ENCODE measurements at regions not wholly inside any gene's neighbourhood (a gene's known extent, or its start where the extent isn't known, plus 50 kb on each side); places are given as distances from the start of the nearest gene placed in this dataset.

DNA sequence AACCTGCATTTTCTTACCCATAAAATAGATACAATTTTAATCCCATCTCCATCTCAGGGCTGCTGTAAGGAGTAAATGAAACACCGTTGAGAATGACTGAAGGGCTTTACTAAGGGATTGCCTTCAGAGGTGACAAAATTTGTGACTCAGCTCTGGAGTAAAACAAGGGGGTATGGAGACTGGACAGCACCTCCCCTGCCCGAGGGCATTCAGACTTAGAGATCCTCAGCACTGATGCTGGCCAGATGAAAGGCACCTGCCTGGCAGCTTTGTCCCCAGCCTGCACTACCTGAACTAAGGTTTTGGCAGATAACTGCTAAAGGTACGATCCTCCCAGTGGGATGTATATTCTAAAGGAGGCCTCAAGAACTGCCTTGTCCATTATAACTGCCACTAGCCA is 84.7 kb upstream of the CALM2 start:
- TF ChIP-seq, protein P1, sequence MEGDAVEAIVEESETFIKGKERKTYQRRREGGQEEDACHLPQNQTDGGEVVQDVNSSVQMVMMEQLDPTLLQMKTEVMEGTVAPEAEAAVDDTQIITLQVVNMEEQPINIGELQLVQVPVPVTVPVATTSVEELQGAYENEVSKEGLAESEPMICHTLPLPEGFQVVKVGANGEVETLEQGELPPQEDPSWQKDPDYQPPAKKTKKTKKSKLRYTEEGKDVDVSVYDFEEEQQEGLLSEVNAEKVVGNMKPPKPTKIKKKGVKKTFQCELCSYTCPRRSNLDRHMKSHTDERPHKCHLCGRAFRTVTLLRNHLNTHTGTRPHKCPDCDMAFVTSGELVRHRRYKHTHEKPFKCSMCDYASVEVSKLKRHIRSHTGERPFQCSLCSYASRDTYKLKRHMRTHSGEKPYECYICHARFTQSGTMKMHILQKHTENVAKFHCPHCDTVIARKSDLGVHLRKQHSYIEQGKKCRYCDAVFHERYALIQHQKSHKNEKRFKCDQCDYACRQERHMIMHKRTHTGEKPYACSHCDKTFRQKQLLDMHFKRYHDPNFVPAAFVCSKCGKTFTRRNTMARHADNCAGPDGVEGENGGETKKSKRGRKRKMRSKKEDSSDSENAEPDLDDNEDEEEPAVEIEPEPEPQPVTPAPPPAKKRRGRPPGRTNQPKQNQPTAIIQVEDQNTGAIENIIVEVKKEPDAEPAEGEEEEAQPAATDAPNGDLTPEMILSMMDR (conservative IDR thresholded peaks at IDR 0.05), result no peak
- Mint-ChIP-seq H3K4me1 (peaks cover 31% of the 10 kb centered on the region), H3K36me3 (ENCODE audit: low read depth) (no peaks in the 10 kb centered on the region), H3K27me3 (ENCODE audit: insufficient read depth) (no peaks in the 10 kb centered on the region), H3K27ac (no peak overlapping the region), H3K9me3 (no peaks in the 10 kb centered on the region), H3K4me3 (no peak overlapping the region)
- DNase-seq, result no peak
- H3K9ac ChIP-seq (ENCODE audit: extremely low read depth, low read length, poor library complexity, severe bottlenecking), result no peak overlapping the region
- H3K36me3 ChIP-seq (ENCODE audit: control insufficient read depth, insufficient read depth, low read length), result no peaks in the 10 kb centered on the region
- WGBS, 2 experiments (ENCODE audit: insufficient coverage in 1 of 2, insufficient read length in 1 of 2), result 86 to 100% methylated on average over 1 to 3 of the region's 3 CpGs
- no peaks in the 10 kb centered on the region for H3K9me3 ChIP-seq (ENCODE audit: control insufficient read depth, low read length)
- peaks cover 14% of the 10 kb centered on the region for H3K4me1 ChIP-seq (ENCODE audit: control insufficient read depth, insufficient read depth, low read length)
- H3K27ac ChIP-seq (ENCODE audit: low read depth, low read length), result no peak overlapping the region
- no peaks in the 10 kb centered on the region for H3K27me3 ChIP-seq (ENCODE audit: control insufficient read depth, insufficient read depth, low read length, poor library complexity, severe bottlenecking)
- no peak overlapping the region for H3K4me3 ChIP-seq (ENCODE audit: low read length)

DNA sequence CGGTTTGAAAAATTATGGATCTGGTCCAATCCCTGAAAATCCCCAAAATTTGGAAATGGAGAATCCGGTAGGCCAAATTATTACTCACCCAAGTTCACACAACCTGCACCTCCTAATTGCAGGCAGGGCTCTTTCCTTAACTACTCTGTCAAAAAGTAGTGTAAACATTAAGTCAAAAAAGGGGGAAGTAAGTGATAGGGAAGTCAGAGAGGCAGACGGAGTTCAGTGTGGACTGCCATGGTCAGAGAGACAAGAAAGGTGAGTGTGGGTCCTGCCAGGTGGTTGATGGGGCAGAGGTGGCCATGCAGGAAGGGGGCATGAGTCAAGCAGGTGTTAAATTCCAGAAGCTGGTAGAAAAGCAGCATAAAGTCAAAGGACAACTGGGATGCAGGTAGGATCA is 83.5 kb upstream of the CALM2 start:
- H3K27ac Mint-ChIP-seq, result no peak overlapping the region
- no peaks in the 10 kb centered on the region for H3K9me3 Mint-ChIP-seq
- Histone ChIP-seq H3K36me3 (ENCODE audit: control insufficient read depth, insufficient read depth, low read length) (no peaks in the 10 kb centered on the region), H3K4me1 (ENCODE audit: control insufficient read depth, insufficient read depth, low read length) (peaks cover 10% of the 10 kb centered on the region), H3K27me3 (ENCODE audit: control insufficient read depth, insufficient read depth, low read length, poor library complexity, severe bottlenecking) (no peaks in the 10 kb centered on the region), H3K9me3 (ENCODE audit: control insufficient read depth, low read length) (no peaks in the 10 kb centered on the region), H3K27ac (ENCODE audit: low read depth, low read length) (no peak overlapping the region), H3K9ac (ENCODE audit: extremely low read depth, low read length, poor library complexity, severe bottlenecking) (no peak overlapping the region), H3K4me3 (ENCODE audit: low read length) (no peak overlapping the region)
- peaks cover 20% of the 10 kb centered on the region for H3K4me1 Mint-ChIP-seq
- WGBS, 2 experiments (ENCODE audit: insufficient coverage in 1 of 2, insufficient read length in 1 of 2), result 94 to 100% methylated on average over 1 to 3 of the region's 3 CpGs
- no peaks in the 10 kb centered on the region for H3K36me3 Mint-ChIP-seq (ENCODE audit: low read depth)
- DNase-seq, result no peak
- H3K4me3 Mint-ChIP-seq, result no peak overlapping the region
- TF ChIP-seq, protein P1 (conservative IDR thresholded peaks at IDR 0.05), result no peak
- H3K27me3 Mint-ChIP-seq (ENCODE audit: insufficient read depth), result no peaks in the 10 kb centered on the region

DNA sequence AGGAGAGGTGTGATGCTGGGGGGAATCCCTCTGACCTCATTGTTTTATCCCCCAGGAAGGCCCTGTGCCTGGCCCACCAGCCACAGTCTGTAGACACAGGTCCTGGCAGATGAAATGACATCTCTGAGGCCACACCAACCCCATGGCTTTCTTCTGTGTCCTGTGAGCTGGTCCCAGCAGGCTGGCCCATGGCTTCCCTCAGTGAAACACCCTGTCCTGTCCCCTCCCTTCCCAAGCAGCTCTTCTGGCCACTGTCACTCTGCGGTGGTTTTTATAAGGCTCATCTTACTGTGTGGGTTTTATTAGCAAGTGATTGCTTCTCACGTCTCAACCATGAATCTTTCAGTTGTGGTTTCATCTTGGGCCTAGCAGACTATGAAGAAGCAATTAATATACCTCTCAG is 81.6 kb upstream of the CALM2 start:
- Histone ChIP-seq H3K9me3 (ENCODE audit: control insufficient read depth, low read length) (no peaks in the 10 kb centered on the region), H3K9ac (ENCODE audit: extremely low read depth, low read length, poor library complexity, severe bottlenecking) (no peak overlapping the region), H3K27ac (ENCODE audit: low read depth, low read length) (no peak overlapping the region), H3K4me3 (ENCODE audit: low read length) (no peak overlapping the region), H3K36me3 (ENCODE audit: control insufficient read depth, insufficient read depth, low read length) (no peaks in the 10 kb centered on the region), H3K4me1 (ENCODE audit: control insufficient read depth, insufficient read depth, low read length) (peaks cover 10% of the 10 kb centered on the region), H3K27me3 (ENCODE audit: control insufficient read depth, insufficient read depth, low read length, poor library complexity, severe bottlenecking) (no peaks in the 10 kb centered on the region)
- Mint-ChIP-seq H3K4me3 (no peak overlapping the region), H3K27me3 (ENCODE audit: insufficient read depth) (no peaks in the 10 kb centered on the region), H3K9me3 (no peaks in the 10 kb centered on the region), H3K36me3 (ENCODE audit: low read depth) (no peaks in the 10 kb centered on the region), H3K4me1 (peaks cover 10% of the 10 kb centered on the region), H3K27ac (no peak overlapping the region)
- TF ChIP-seq, protein P1 (conservative IDR thresholded peaks at IDR 0.05), result no peak
- DNase-seq, result no peak
- WGBS, 2 experiments (ENCODE audit: insufficient coverage in 1 of 2, insufficient read length in 1 of 2), result 96 to 100% methylated on average over 2 of the region's 2 CpGs

All from endodermal cell (in vitro differentiated cells).